T-cell (primary cell): ENCODE measurements at regions not wholly inside any gene's neighbourhood (a gene's known extent, or its start where the extent isn't known, plus 50 kb on each side); places are given as distances from the start of the nearest gene placed in this dataset.

Experiments used
- ATAC-seq, 4 experiments: fragments of 200-7000 bp in 3 of 4; fragments of 150-1000 bp in 1 of 4; cut with Tn5 transposase; replicated peaks in 1 of 4; 1 replicate in 3 of 4; 2 replicates in 1 of 4; pipeline ENCODE4 v1.10.0; 2021; ENCODE audit warnings: moderate library complexity in 3 of 4, mild to moderate bottlenecking in 2 of 4, moderate number of reproducible peaks in 1 of 4
- CTCF ChIA-PET, 2 donors: fragments of 300-600 bp; sonication (Branson Sonifier 250); formaldehyde crosslinking; loops; one replicate each; lab custom pipeline; 2022; ENCODE audit warnings: antibody characterized with exemption in 2 of 2; lab: Charles Lee
- POLR2A ChIA-PET, 2 donors: fragments of 300-600 bp; sonication (Branson Sonifier 250); formaldehyde crosslinking; loops; one replicate each; lab custom pipeline; 2022; ENCODE audit warnings: antibody characterized with exemption in 2 of 2; lab: Charles Lee
- DNase-seq, 35 experiments: peaks; one replicate each; pipeline versions ENCODE4 v3.0.0 to v3.0.0-alpha.2; 2013 to 2023
- H3K27ac ChIP-seq: one replicate; pipeline ENCODE4 v1.5.1; 2013; ENCODE audit warnings: low read length
- H3K27me3 ChIP-seq, 2 experiments: replicated peaks in 1 of 2; 1 replicate in 1 of 2; 2 replicates in 1 of 2; pipeline versions ENCODE4 v1.6.1 to v1.7.0; 2013; ENCODE audit warnings: low read length in 1 of 2, mixed read lengths in 1 of 2; ENCODE audit not compliant: control insufficient read depth in 2 of 2, insufficient read depth in 2 of 2; ENCODE audit errors: extremely low read depth in 1 of 2
- H3K36me3 ChIP-seq, 2 donors: 1 replicate in 1 of 2; 2 replicates in 1 of 2; pipeline versions ENCODE4 v1.6.1 to v1.7.0; 2013; ENCODE audit warnings: low read length in 1 of 2; ENCODE audit not compliant: control insufficient read depth in 2 of 2, insufficient read depth in 1 of 2; ENCODE audit errors: extremely low read depth in 1 of 2
- H3K4me1 ChIP-seq, 2 experiments: 1 replicate in 1 of 2; 2 replicates in 1 of 2; pipeline versions ENCODE4 v1.6.1 to v1.7.0; 2013; ENCODE audit warnings: low read length in 2 of 2, mixed read lengths in 1 of 2; ENCODE audit not compliant: insufficient read depth in 2 of 2, control insufficient read depth in 1 of 2; ENCODE audit errors: extremely low read depth in 1 of 2
- H3K4me3 ChIP-seq, 2 donors: 1 replicate in 1 of 2; 2 replicates in 1 of 2; pipeline versions ENCODE4 v1.5.1 to v1.7.0; 2013; ENCODE audit warnings: mild to moderate bottlenecking in 2 of 2, low read length in 1 of 2, moderate library complexity in 1 of 2; ENCODE audit not compliant: control insufficient read depth in 1 of 2; ENCODE audit errors: extremely low read depth in 1 of 2
- H3K9me3 ChIP-seq: 2 replicates; pipeline ENCODE4 v1.7.0; 2013
- H3K27ac Mint-ChIP-seq, 2 donors: one replicate each; pipeline ENCODE4 v1.8.0; 2020 to 2021; ENCODE audit warnings: mild to moderate bottlenecking in 2 of 2, mixed read lengths in 2 of 2
- H3K27me3 Mint-ChIP-seq, 2 donors: one replicate each; pipeline ENCODE4 v1.8.0; 2021 to 2022; ENCODE audit warnings: mixed read lengths in 2 of 2
- H3K36me3 Mint-ChIP-seq: one replicate; pipeline ENCODE4 v1.8.0; 2021; ENCODE audit warnings: mixed read lengths
- H3K4me1 Mint-ChIP-seq, 3 donors: one replicate each; pipeline ENCODE4 v1.8.0; 2020 to 2022; ENCODE audit warnings: mixed read lengths in 3 of 3, mild to moderate bottlenecking in 1 of 3
- H3K4me3 Mint-ChIP-seq, 3 donors: one replicate each; pipeline ENCODE4 v1.8.0; 2020 to 2022; ENCODE audit warnings: mild to moderate bottlenecking in 3 of 3, mixed read lengths in 3 of 3, moderate library complexity in 3 of 3
- H3K9me3 Mint-ChIP-seq, 3 donors: one replicate each; pipeline ENCODE4 v1.8.0; 2020 to 2022; ENCODE audit warnings: mixed read lengths in 3 of 3
- WGBS: methylation state at CpG from one replicate; pipeline ENCODE4 v1.1.5; 2013; ENCODE audit warnings: missing lambda C conversion rate; ENCODE audit not compliant: insufficient coverage; 5-methylcytosine and 5-hydroxymethylcytosine counted together

- peaks cover 0 to 3% of the 10 kb centered on the region in 2 donors for H3K27me3 Mint-ChIP-seq
- CTCF ChIA-PET: interaction anchor here in 1 of 2 donors (0.6 kb wide), 1 partner anchor 1725 kb away, joined by 3 read pairs; no protein-coding TSS in a partner anchor
- POLR2A ChIA-PET: no interaction called here
- peaks cover under 1 to 7% (median 2%) of the 10 kb centered on the region in 3 donors for H3K4me1 Mint-ChIP-seq
- WGBS: 95% methylated on average over 2 of the region's 2 CpGs
- Histone ChIP-seq H3K36me3 (no peaks in the 10 kb centered on the region), H3K4me3 (no peak overlapping the region), H3K27me3 (peaks cover 0 to 2% of the 10 kb centered on the region in 2 experiments), H3K27ac (no peak overlapping the region), H3K9me3 (no peaks in the 10 kb centered on the region), H3K4me1 (peaks cover 3 to 4% of the 10 kb centered on the region in 2 experiments)
- no peak for DNase-seq
- no peaks in the 10 kb centered on the region for H3K36me3 Mint-ChIP-seq
- H3K27ac Mint-ChIP-seq: no peak overlapping the region
- H3K4me3 Mint-ChIP-seq: no peak overlapping the region
- H3K9me3 Mint-ChIP-seq: no peaks in the 10 kb centered on the region
- no peak for ATAC-seq
Observed at GRCh38 chr12:89217472-89217871, 134.8 kb downstream of the DUSP6 start.

- Histone ChIP-seq H3K27ac (no peak overlapping the region), H3K9me3 (no peaks in the 10 kb centered on the region), H3K27me3 (no peaks in the 10 kb centered on the region), H3K4me1 (peaks cover 0 to 2% of the 10 kb centered on the region in 2 experiments), H3K36me3 (no peaks in the 10 kb centered on the region), H3K4me3 (no peak overlapping the region)
- no peak for ATAC-seq
- Mint-ChIP-seq H3K4me1 (peaks cover 11 to 13% (median 12%) of the 10 kb centered on the region in 3 donors), H3K36me3 (no peaks in the 10 kb centered on the region), H3K4me3 (no peak overlapping the region), H3K27me3 (peaks cover 0 to 3% of the 10 kb centered on the region in 2 donors), H3K27ac (no peak overlapping the region), H3K9me3 (no peaks in the 10 kb centered on the region)
- ChIA-PET POLR2A (no interaction called here), CTCF (no interaction called here)
- no CpG with 5 or more reads among the region's 1 CpG for WGBS
- DNase-seq: no peak
Observed at GRCh38 chr12:89216211-89216952, 135.9 kb downstream of the DUSP6 start.

GRCh38 chr12:89215196-89215595 is 137.1 kb downstream of the DUSP6 start:
- no peaks in the 10 kb centered on the region for H3K9me3 ChIP-seq
- peaks cover 0 to 5% of the 10 kb centered on the region in 2 donors for H3K27me3 Mint-ChIP-seq
- H3K36me3 Mint-ChIP-seq: no peaks in the 10 kb centered on the region
- H3K27ac Mint-ChIP-seq: no peak overlapping the region
- H3K27me3 ChIP-seq: no peaks in the 10 kb centered on the region
- WGBS: no CpG with 5 or more reads among the region's 1 CpG
- H3K4me3 Mint-ChIP-seq: no peak overlapping the region
- ChIA-PET CTCF (no interaction called here), POLR2A (no interaction called here)
- DNase-seq (no peak), ATAC-seq (no peak)
- no peaks in the 10 kb centered on the region for H3K9me3 Mint-ChIP-seq
- H3K36me3 ChIP-seq: no peaks in the 10 kb centered on the region
- H3K4me1 ChIP-seq: peaks cover 0 to 2% of the 10 kb centered on the region in 2 experiments
- H3K27ac ChIP-seq: no peak overlapping the region
- no peak overlapping the region for H3K4me3 ChIP-seq
- peaks cover 11 to 14% (median 12%) of the 10 kb centered on the region in 3 donors for H3K4me1 Mint-ChIP-seq

GRCh38 chr12:89213747-89214146 is 138.6 kb downstream of the DUSP6 start:
- DNase-seq (no peak), ATAC-seq (no peak)
- no peaks in the 10 kb centered on the region for H3K9me3 ChIP-seq
- Mint-ChIP-seq H3K27ac (no peak overlapping the region), H3K9me3 (no peaks in the 10 kb centered on the region), H3K36me3 (no peaks in the 10 kb centered on the region), H3K4me1 (peaks cover 11 to 14% (median 12%) of the 10 kb centered on the region in 3 donors), H3K4me3 (no peak overlapping the region), H3K27me3 (peaks cover 0 to 4% of the 10 kb centered on the region in 2 donors)
- POLR2A ChIA-PET: no interaction called here
- WGBS: no CpG with 5 or more reads among the region's 1 CpG
- CTCF ChIA-PET: no interaction called here
- no peaks in the 10 kb centered on the region for H3K36me3 ChIP-seq
- no peak overlapping the region for H3K27ac ChIP-seq
- H3K4me3 ChIP-seq: no peak overlapping the region
- H3K4me1 ChIP-seq: peaks cover 0 to 2% of the 10 kb centered on the region in 2 experiments
- no peaks in the 10 kb centered on the region for H3K27me3 ChIP-seq

GRCh38 chr12:89213139-89213538 is 139.2 kb downstream of the DUSP6 start:
- Histone ChIP-seq H3K27ac (no peak overlapping the region), H3K9me3 (no peaks in the 10 kb centered on the region), H3K36me3 (no peaks in the 10 kb centered on the region), H3K4me3 (no peak overlapping the region), H3K4me1 (peaks cover 0 to 2% of the 10 kb centered on the region in 2 experiments), H3K27me3 (no peaks in the 10 kb centered on the region)
- WGBS: no CpG with 5 or more reads among the region's 1 CpG
- H3K36me3 Mint-ChIP-seq: no peaks in the 10 kb centered on the region
- no peak overlapping the region for H3K4me3 Mint-ChIP-seq
- peaks cover 0 to 4% of the 10 kb centered on the region in 2 donors for H3K27me3 Mint-ChIP-seq
- ATAC-seq: no peak
- no peak overlapping the region for H3K27ac Mint-ChIP-seq
- CTCF ChIA-PET: no interaction called here
- H3K9me3 Mint-ChIP-seq: no peaks in the 10 kb centered on the region
- POLR2A ChIA-PET: interaction anchor here in 1 of 2 donors (0.6 kb wide), 1 partner anchor 57 kb away, joined by 3 read pairs; no protein-coding TSS in a partner anchor
- DNase-seq: no peak
- peaks cover 11 to 14% (median 12%) of the 10 kb centered on the region in 3 donors for H3K4me1 Mint-ChIP-seq

- Mint-ChIP-seq H3K36me3 (no peaks in the 10 kb centered on the region), H3K27me3 (peaks cover 0 to 4% of the 10 kb centered on the region in 2 donors), H3K4me3 (no peak overlapping the region), H3K27ac (no peak overlapping the region), H3K4me1 (peaks cover 11 to 14% (median 12%) of the 10 kb centered on the region in 3 donors), H3K9me3 (no peaks in the 10 kb centered on the region)
- no peak for ATAC-seq
- no peaks in the 10 kb centered on the region for H3K36me3 ChIP-seq
- POLR2A ChIA-PET: interaction anchor here in 1 of 2 donors (0.6 kb wide), 1 partner anchor 763 kb away, joined by 4 read pairs; no protein-coding TSS in a partner anchor
- no peaks in the 10 kb centered on the region for H3K27me3 ChIP-seq
- no peak for DNase-seq
- no CpG with 5 or more reads among the region's 3 CpGs for WGBS
- CTCF ChIA-PET: no interaction called here
- peaks cover 0 to 2% of the 10 kb centered on the region in 2 experiments for H3K4me1 ChIP-seq
- H3K9me3 ChIP-seq: no peaks in the 10 kb centered on the region
- no peak overlapping the region for H3K4me3 ChIP-seq
- H3K27ac ChIP-seq: no peak overlapping the region
Observed at GRCh38 chr12:89212339-89212771, 139.9 kb downstream of the DUSP6 start.
